Gastrocnemius medialis (tissue), 4 donors: ENCODE measurements at regions not wholly inside any gene's neighbourhood (a gene's known extent, or its start where the extent isn't known, plus 50 kb on each side); places are given as distances from the start of the nearest gene placed in this dataset.

ENCODE experiments used
- CTCF ChIP-seq, 5 experiments: fragments of 450-650 bp in 3 of 5; fragments of 200-600 bp in 2 of 5; sonication (generic) in 2 of 5; IDR thresholded peaks in 4 of 5; conservative IDR thresholded peaks in 1 of 5; 1 replicate in 4 of 5; 2 replicates in 1 of 5; pipeline ENCODE4 v1.5.1; 2016 to 2019; ENCODE audit warnings: antibody characterized with exemption in 5 of 5, mild to moderate bottlenecking in 3 of 5, moderate library complexity in 3 of 5
- POLR2A ChIP-seq, 2 donors: fragments of 450-650 bp; IDR thresholded peaks; one replicate each; pipeline ENCODE4 v1.6.1; 2017; ENCODE audit warnings: antibody characterized with exemption in 2 of 2, mild to moderate bottlenecking in 2 of 2, moderate library complexity in 2 of 2

- TF ChIP-seq CTCF (IDR thresholded peaks at IDR 0.05 in 4 of 5, conservative IDR thresholded peaks at IDR 0.05 in 1 of 5) (no peak), POLR2A (IDR thresholded peaks at IDR 0.05) (no peak)
Measured at GRCh38 chr4:38230821-38231563, 270.8 kb downstream of the PTTG2 start.
